HEK293T (cell line): ENCODE measurements at regions not wholly inside any gene's neighbourhood (a gene's known extent, or its start where the extent isn't known, plus 50 kb on each side); places are given as distances from the start of the nearest gene placed in this dataset.

Experiments
- CTCF ChIA-PET: fragments of 350-600 bp; formaldehyde crosslinking; extraction: SDS; loops from one replicate; lab custom pipeline; 2021; ENCODE audit warnings: antibody characterized with exemption, inconsistent platforms; lab: Yijun Ruan, JAX
- POLR2A ChIA-PET: fragments of 350-600 bp; formaldehyde crosslinking; extraction: SDS; loops from one replicate; lab custom pipeline; 2020; ENCODE audit warnings: antibody characterized with exemption, inconsistent platforms; lab: Yijun Ruan, JAX
- DNase-seq: peaks from one replicate; pipeline ENCODE4 v3.0.0; 2012; ENCODE audit warnings: mixed read lengths; ENCODE audit errors: extremely low spot score
- ARNT ChIP-seq: fragments of 450-650 bp; IDR thresholded peaks from 2 replicates; pipeline ENCODE4 v1.6.1; 2017; ENCODE audit warnings: mild to moderate bottlenecking
- BHLHE40 ChIP-seq: fragments of 450-650 bp; IDR thresholded peaks from 2 replicates; pipeline ENCODE4 v1.6.1; 2016; ENCODE audit warnings: mild to moderate bottlenecking, moderate library complexity, borderline replicate concordance
- CTBP1 ChIP-seq: fragments of 450-650 bp; IDR thresholded peaks from 2 replicates; pipeline ENCODE4 v1.6.1; 2016; ENCODE audit warnings: borderline replicate concordance
- ELF4 ChIP-seq: fragments of 450-650 bp; IDR thresholded peaks from 2 replicates; pipeline ENCODE4 v1.6.1; 2017; ENCODE audit warnings: antibody characterized with exemption
- FOXA1 ChIP-seq: fragments of 450-650 bp; IDR thresholded peaks from 2 replicates; pipeline ENCODE4 v1.6.1; 2016; ENCODE audit warnings: mild to moderate bottlenecking
- FOXK2 ChIP-seq: fragments of 450-650 bp; IDR thresholded peaks from 2 replicates; pipeline ENCODE4 v1.6.1; 2016; ENCODE audit warnings: mild to moderate bottlenecking
- FOXM1 ChIP-seq: fragments of 450-650 bp; IDR thresholded peaks from 2 replicates; pipeline ENCODE4 v1.6.1; 2017; ENCODE audit warnings: mild to moderate bottlenecking, borderline replicate concordance
- HDGF ChIP-seq: fragments of 450-650 bp; IDR thresholded peaks from 2 replicates; pipeline ENCODE4 v1.6.1; 2017; ENCODE audit warnings: antibody characterized with exemption, borderline replicate concordance
- L3MBTL2 ChIP-seq: fragments of 450-650 bp; conservative IDR thresholded peaks from 2 replicates; pipeline ENCODE4 v1.6.1; 2016; ENCODE audit warnings: mild to moderate bottlenecking
- LEF1 ChIP-seq: fragments of 450-650 bp; IDR thresholded peaks from 2 replicates; pipeline ENCODE4 v1.6.1; 2017; ENCODE audit warnings: mild to moderate bottlenecking, borderline replicate concordance
- NFRKB ChIP-seq: fragments of 450-650 bp; IDR thresholded peaks from 2 replicates; pipeline ENCODE4 v1.6.1; 2016; ENCODE audit warnings: mild to moderate bottlenecking, moderate library complexity
- PKNOX1 ChIP-seq: fragments of 450-650 bp; IDR thresholded peaks from 2 replicates; pipeline ENCODE4 v1.6.1; 2016
- SP1 ChIP-seq: fragments of 450-650 bp; IDR thresholded peaks from 2 replicates; pipeline ENCODE4 v1.6.1; 2017
- SUZ12 ChIP-seq: fragments of 450-650 bp; IDR thresholded peaks from 2 replicates; pipeline ENCODE4 v1.6.1; 2016; ENCODE audit warnings: mild to moderate bottlenecking
- TARDBP ChIP-seq: fragments of 450-650 bp; IDR thresholded peaks from 2 replicates; pipeline ENCODE4 v1.6.1; 2016
- ZNF384 ChIP-seq: fragments of 450-650 bp; IDR thresholded peaks from 2 replicates; pipeline ENCODE4 v1.6.1; 2016

GRCh38 chr1:193827516-193827915 is 641.1 kb upstream of the B3GALT2 start:
- DNase-seq: no peak
- POLR2A ChIA-PET: no interaction called here
- TF ChIP-seq SUZ12 (no peak), FOXK2 (no peak), LEF1 (no peak), HDGF (no peak), ARNT (no peak), FOXA1 (no peak), TARDBP (no peak), ELF4 (no peak), NFRKB (no peak), PKNOX1 (no peak), ZNF384 (no peak), BHLHE40 (no peak), FOXM1 (no peak), SP1 (no peak), L3MBTL2 (no peak), CTBP1 (no peak)
- CTCF ChIA-PET: no interaction called here

GRCh38 chr1:193819376-193819775 is 633.0 kb upstream of the B3GALT2 start:
- CTCF ChIA-PET: no interaction called here
- TF ChIP-seq CTBP1: no peak
- no peak for TF ChIP-seq ARNT
- TF ChIP-seq SUZ12: no peak
- no peak for TF ChIP-seq ELF4
- TF ChIP-seq TARDBP: no peak
- TF ChIP-seq ZNF384: no peak
- no peak for TF ChIP-seq FOXA1
- no peak for TF ChIP-seq FOXK2
- TF ChIP-seq NFRKB: no peak
- no peak for TF ChIP-seq LEF1
- TF ChIP-seq PKNOX1: no peak

GRCh38 chr1:193807208-193807607 is 620.8 kb upstream of the B3GALT2 start:
- ChIA-PET POLR2A (no interaction called here), CTCF (no interaction called here)
- no peak for DNase-seq
- TF ChIP-seq FOXM1: no peak
- no peak for TF ChIP-seq FOXA1
- no peak for TF ChIP-seq CTBP1
- no peak for TF ChIP-seq NFRKB
- TF ChIP-seq PKNOX1: no peak
- TF ChIP-seq ZNF384: no peak
- no peak for TF ChIP-seq HDGF
- no peak for TF ChIP-seq ARNT
- no peak for TF ChIP-seq TARDBP

More at GRCh38 chr1:193819376-193819775, 633.0 kb upstream of the B3GALT2 start:
- POLR2A ChIA-PET: no interaction called here
- no peak for DNase-seq

GRCh38 chr1:193806079-193807048 is 620.0 kb upstream of the B3GALT2 start:
- ChIA-PET POLR2A (no interaction called here), CTCF (no interaction called here)
- DNase-seq: no peak
- no peak for TF ChIP-seq ARNT
- no peak for TF ChIP-seq L3MBTL2
- no peak for TF ChIP-seq PKNOX1

GRCh38 chr1:193799948-193800690 is 613.7 kb upstream of the B3GALT2 start:
- POLR2A ChIA-PET: no interaction called here
- CTCF ChIA-PET: no interaction called here

More at GRCh38 chr1:193799948-193800690, 613.7 kb upstream of the B3GALT2 start:
- DNase-seq: no peak
- TF ChIP-seq LEF1: no peak
- no peak for TF ChIP-seq CTBP1
- TF ChIP-seq L3MBTL2: no peak
- no peak for TF ChIP-seq HDGF
- no peak for TF ChIP-seq SUZ12
- TF ChIP-seq FOXK2: no peak
- no peak for TF ChIP-seq TARDBP
- no peak for TF ChIP-seq ZNF384
- no peak for TF ChIP-seq SP1
- TF ChIP-seq ELF4: no peak
- no peak for TF ChIP-seq FOXA1
- no peak for TF ChIP-seq FOXM1
- TF ChIP-seq ARNT: no peak
- TF ChIP-seq BHLHE40: no peak
- TF ChIP-seq PKNOX1: no peak
- TF ChIP-seq NFRKB: no peak
